ENCODE measurements at regions not wholly inside any gene's neighbourhood (a gene's known extent, or its start where the extent isn't known, plus 50 kb on each side); places are given as distances from the start of the nearest gene placed in this dataset.

GRCh38 chr10:131654471-131655087, 246.2 kb upstream of the PPP2R2D start:
- intact Hi-C loops (cut with micrococcal nuclease) = no loop called here
- DNase-seq = no peak
- peaks cover 0 to 19% of the 10 kb centered on the region in 2 donors for H3K27me3 ChIP-seq (ENCODE audit: control insufficient read depth in 2 of 2, insufficient read depth in 2 of 2, low read length in 2 of 2)
- H3K4me1 ChIP-seq (ENCODE audit: control insufficient read depth in 1 of 2, insufficient read depth in 2 of 2, low read length in 2 of 2) = no peaks in the 10 kb centered on the region
- no peak overlapping the region for H3K9ac ChIP-seq (ENCODE audit: insufficient read depth, low read length, poor library complexity, severe bottlenecking)
- H3K27ac ChIP-seq (ENCODE audit: low read depth in 1 of 2, low read length in 2 of 2) = no peak overlapping the region
- no peaks in the 10 kb centered on the region for H3K9me3 ChIP-seq (replicated peaks in 1 of 2; ENCODE audit: control insufficient read depth in 1 of 2, insufficient read depth in 1 of 2, low read length in 2 of 2)
- Mint-ChIP-seq H3K36me3 (no peaks in the 10 kb centered on the region), H3K4me1 (no peaks in the 10 kb centered on the region), H3K9me3 (peaks cover 0 to 1% (median 0%) of the 10 kb centered on the region in 7 donors), H3K27me3 (ENCODE audit: low read depth in 3 of 3) (peaks cover 19 to 22% (median 21%) of the 10 kb centered on the region in 3 donors), H3K4me3 (no peak overlapping the region), H3K27ac (no peak overlapping the region)
- H3K4me2 ChIP-seq (replicated peaks; ENCODE audit: extremely low read depth, low read length, poor library complexity, severe bottlenecking) = no peak overlapping the region
- H3K36me3 ChIP-seq (replicated peaks in 1 of 2; ENCODE audit: control insufficient read depth in 1 of 2, insufficient read depth in 2 of 2, low read length in 2 of 2) = no peaks in the 10 kb centered on the region
- WGBS (ENCODE audit: insufficient coverage) = 89% methylated on average over 21 of the region's 21 CpGs
- H3K79me2 ChIP-seq (ENCODE audit: insufficient read depth, low read length) = no peaks in the 10 kb centered on the region
- no peak overlapping the region for H3K4me3 ChIP-seq (replicated peaks in 1 of 3; ENCODE audit: low read depth in 2 of 3, low read length in 3 of 3)
- TF ChIP-seq CTCF (IDR thresholded peaks at IDR 0.05) = no peak
- no peaks in the 10 kb centered on the region for H4K20me1 ChIP-seq (ENCODE audit: insufficient read depth, low read length)
- H2AFZ ChIP-seq (ENCODE audit: insufficient read depth, low read depth, low read length, poor library complexity, severe bottlenecking) = no peak overlapping the region

GRCh38 chr10:131655101-131655849, 245.5 kb upstream of the PPP2R2D start:
- intact Hi-C loops (cut with micrococcal nuclease) = no loop called here
- Mint-ChIP-seq H3K36me3 (no peaks in the 10 kb centered on the region), H3K4me3 (no peak overlapping the region), H3K27ac (no peak overlapping the region), H3K27me3 (ENCODE audit: low read depth in 3 of 3) (peaks cover 19 to 22% (median 21%) of the 10 kb centered on the region in 3 donors), H3K9me3 (peaks cover 0 to 2% (median 0%) of the 10 kb centered on the region in 7 donors), H3K4me1 (no peaks in the 10 kb centered on the region)
- Histone ChIP-seq H3K79me2 (ENCODE audit: insufficient read depth, low read length) (no peaks in the 10 kb centered on the region), H3K9me3 (replicated peaks in 1 of 2; ENCODE audit: control insufficient read depth in 1 of 2, insufficient read depth in 1 of 2, low read length in 2 of 2) (no peaks in the 10 kb centered on the region), H4K20me1 (ENCODE audit: insufficient read depth, low read length) (no peaks in the 10 kb centered on the region), H3K4me1 (ENCODE audit: control insufficient read depth in 1 of 2, insufficient read depth in 2 of 2, low read length in 2 of 2) (no peaks in the 10 kb centered on the region), H3K36me3 (replicated peaks in 1 of 2; ENCODE audit: control insufficient read depth in 1 of 2, insufficient read depth in 2 of 2, low read length in 2 of 2) (no peaks in the 10 kb centered on the region), H3K27ac (ENCODE audit: low read depth in 1 of 2, low read length in 2 of 2) (no peak overlapping the region), H2AFZ (ENCODE audit: insufficient read depth, low read depth, low read length, poor library complexity, severe bottlenecking) (no peak overlapping the region), H3K9ac (ENCODE audit: insufficient read depth, low read length, poor library complexity, severe bottlenecking) (no peak overlapping the region), H3K27me3 (ENCODE audit: control insufficient read depth in 2 of 2, insufficient read depth in 2 of 2, low read length in 2 of 2) (peaks cover 0 to 19% of the 10 kb centered on the region in 2 donors), H3K4me2 (replicated peaks; ENCODE audit: extremely low read depth, low read length, poor library complexity, severe bottlenecking) (no peak overlapping the region), H3K4me3 (replicated peaks in 1 of 3; ENCODE audit: low read depth in 2 of 3, low read length in 3 of 3) (no peak overlapping the region)
- no peak for DNase-seq
- no peak for TF ChIP-seq CTCF (IDR thresholded peaks at IDR 0.05)
- WGBS (ENCODE audit: insufficient coverage) = 88% methylated on average over 12 of the region's 16 CpGs

Measured in CD14-positive monocyte (primary cell).